ENCODE measurements at regions not wholly inside any gene's neighbourhood (a gene's known extent, or its start where the extent isn't known, plus 50 kb on each side); places are given as distances from the start of the nearest gene placed in this dataset.

DNA sequence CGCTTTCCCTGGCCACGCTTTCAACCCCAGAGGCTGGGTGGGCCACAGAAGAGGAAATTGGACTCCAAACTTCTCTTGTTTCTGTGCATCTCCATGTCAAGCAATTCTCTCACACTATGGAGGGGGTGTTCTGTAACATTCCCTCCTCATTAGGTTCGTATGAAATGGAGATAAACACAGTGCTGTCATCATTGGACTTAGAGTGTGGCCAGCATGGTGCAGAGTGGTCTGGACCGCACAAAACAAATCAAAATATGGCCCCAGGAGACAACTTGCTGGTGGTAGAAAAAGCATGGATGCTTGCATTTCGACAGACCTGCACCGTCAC is 655.2 kb downstream of the BNC2 start:
- no peaks in the 10 kb centered on the region for H3K27me3 Mint-ChIP-seq (ENCODE audit: low read depth)
- H3K4me1 Mint-ChIP-seq (ENCODE audit: low read depth): no peaks in the 10 kb centered on the region
- H3K36me3 Mint-ChIP-seq (ENCODE audit: insufficient read depth in 2 of 2): peaks cover 0 to 2% of the 10 kb centered on the region in 2 donors
- H3K9me3 Mint-ChIP-seq: peaks cover 0 to 5% of the 10 kb centered on the region in 2 donors
- DNase-seq (no peak), ATAC-seq (replicated peaks in 1 of 2) (no peak)
- no peak overlapping the region for H3K4me3 Mint-ChIP-seq
- H3K27ac Mint-ChIP-seq: no peak overlapping the region

DNA sequence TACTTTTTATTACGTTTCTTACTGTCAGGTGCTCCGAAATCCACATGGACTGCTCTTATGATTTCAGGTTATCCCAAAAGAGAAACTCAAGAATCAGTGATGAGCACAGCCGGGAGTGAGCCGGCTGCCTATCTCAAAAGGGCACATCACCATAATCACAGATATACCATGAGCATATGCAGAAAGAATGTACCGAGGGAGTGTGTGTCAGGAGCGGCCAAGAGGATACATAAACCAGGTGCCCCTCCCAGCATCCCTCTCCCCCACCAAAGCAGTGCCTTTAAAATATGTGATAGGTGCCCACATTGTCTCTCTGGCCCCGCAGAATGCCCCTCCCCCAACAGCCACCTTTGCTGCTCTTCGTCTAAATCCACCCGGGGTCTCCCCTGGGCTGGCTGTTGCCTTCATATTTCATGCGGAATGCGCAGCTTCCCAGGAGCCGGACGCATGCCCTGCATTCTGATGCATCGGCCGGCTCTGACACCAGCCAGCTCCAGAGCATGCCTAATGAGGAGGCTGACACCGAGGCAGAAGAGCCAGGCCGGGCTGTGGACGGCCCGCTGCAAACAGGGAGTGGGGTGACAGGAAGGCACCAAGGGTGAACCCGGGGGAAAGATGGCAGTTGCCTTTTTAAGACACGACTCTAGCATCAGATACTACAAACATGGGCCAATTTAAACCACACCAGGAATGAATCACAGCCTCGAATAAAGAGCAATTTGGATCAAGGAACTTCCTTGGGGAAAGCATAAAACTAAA is 652.3 kb downstream of the BNC2 start:
- H3K27ac Mint-ChIP-seq: no peak overlapping the region
- H3K4me3 Mint-ChIP-seq: no peak overlapping the region
- H3K36me3 Mint-ChIP-seq (ENCODE audit: insufficient read depth in 2 of 2): no peaks in the 10 kb centered on the region
- H3K27me3 Mint-ChIP-seq (ENCODE audit: low read depth): no peaks in the 10 kb centered on the region
- no peaks in the 10 kb centered on the region for H3K4me1 Mint-ChIP-seq (ENCODE audit: low read depth)
- no peak for ATAC-seq (replicated peaks in 1 of 2)
- no peak for DNase-seq
- H3K9me3 Mint-ChIP-seq: peaks cover 0 to 1% of the 10 kb centered on the region in 2 donors

DNA sequence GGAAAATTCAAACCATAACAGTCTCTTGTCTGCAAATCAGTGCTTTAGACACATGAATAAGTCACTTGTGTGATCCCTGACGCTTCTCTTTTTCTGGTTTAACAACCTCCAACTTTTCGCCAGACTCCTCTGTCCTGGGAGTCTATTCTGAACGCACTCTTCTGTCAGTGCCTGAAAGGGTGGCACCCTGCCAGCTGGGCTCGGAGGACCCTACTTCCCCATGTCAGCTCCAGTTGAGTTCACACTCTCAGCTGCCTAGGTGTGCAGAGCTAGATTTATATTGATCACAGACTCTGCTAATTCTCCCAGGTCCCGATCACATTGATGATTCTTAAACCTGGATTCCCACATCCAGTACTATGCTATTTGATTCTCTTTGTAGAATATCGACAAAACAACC is 649.1 kb downstream of the BNC2 start:
- DNase-seq (no peak), ATAC-seq (replicated peaks in 1 of 2) (no peak)
- H3K27ac Mint-ChIP-seq: no peak overlapping the region

DNA sequence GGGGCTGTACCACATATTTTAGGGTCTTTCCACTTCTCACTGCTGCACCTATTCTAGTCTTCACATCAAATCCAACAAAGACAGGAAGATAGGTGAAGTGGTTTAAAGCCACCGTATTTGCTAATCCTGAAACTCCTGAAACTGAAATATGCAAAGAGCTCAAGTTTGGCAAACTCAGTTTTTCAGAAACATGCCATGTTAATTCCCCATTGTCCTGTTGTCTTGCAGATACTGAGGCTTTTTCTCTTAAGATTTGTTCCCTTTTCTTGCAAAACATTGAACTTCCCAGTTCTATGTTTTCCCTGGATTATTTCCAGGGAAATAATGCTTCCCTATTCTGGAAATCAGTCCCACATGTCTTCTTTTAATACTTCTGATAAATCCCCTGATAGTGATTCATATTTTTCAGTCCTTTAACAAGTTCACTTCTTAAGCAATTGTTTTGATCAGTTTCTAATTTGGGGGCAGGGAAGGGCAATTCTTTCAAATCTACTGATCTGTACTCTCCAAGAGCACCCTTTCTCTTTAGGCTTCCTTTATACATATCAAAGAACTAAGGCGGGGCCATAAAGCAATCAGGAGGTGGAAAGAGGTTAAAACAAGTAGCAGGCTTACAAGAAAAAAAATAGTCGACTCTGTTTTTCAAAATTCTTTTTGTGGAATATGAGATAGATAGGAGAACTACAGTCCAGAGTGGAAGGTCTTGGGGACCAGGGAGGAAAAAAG is 648.5 kb downstream of the BNC2 start:
- DNase-seq (no peak), ATAC-seq (replicated peaks in 1 of 2) (no peak)
- H3K27me3 Mint-ChIP-seq (ENCODE audit: low read depth): no peaks in the 10 kb centered on the region
- no peaks in the 10 kb centered on the region for H3K4me1 Mint-ChIP-seq (ENCODE audit: low read depth)
- H3K4me3 Mint-ChIP-seq: no peak overlapping the region
- H3K36me3 Mint-ChIP-seq (ENCODE audit: insufficient read depth in 2 of 2): no peaks in the 10 kb centered on the region
- H3K9me3 Mint-ChIP-seq: peaks cover 0 to 2% of the 10 kb centered on the region in 2 donors
- H3K27ac Mint-ChIP-seq: no peak overlapping the region

More for the DNA sequence above, 649.1 kb downstream of the BNC2 start:
- Mint-ChIP-seq H3K27me3 (ENCODE audit: low read depth) (no peaks in the 10 kb centered on the region), H3K9me3 (peaks cover 0 to 2% of the 10 kb centered on the region in 2 donors), H3K4me3 (no peak overlapping the region), H3K36me3 (ENCODE audit: insufficient read depth in 2 of 2) (no peaks in the 10 kb centered on the region), H3K4me1 (ENCODE audit: low read depth) (no peaks in the 10 kb centered on the region)

DNA sequence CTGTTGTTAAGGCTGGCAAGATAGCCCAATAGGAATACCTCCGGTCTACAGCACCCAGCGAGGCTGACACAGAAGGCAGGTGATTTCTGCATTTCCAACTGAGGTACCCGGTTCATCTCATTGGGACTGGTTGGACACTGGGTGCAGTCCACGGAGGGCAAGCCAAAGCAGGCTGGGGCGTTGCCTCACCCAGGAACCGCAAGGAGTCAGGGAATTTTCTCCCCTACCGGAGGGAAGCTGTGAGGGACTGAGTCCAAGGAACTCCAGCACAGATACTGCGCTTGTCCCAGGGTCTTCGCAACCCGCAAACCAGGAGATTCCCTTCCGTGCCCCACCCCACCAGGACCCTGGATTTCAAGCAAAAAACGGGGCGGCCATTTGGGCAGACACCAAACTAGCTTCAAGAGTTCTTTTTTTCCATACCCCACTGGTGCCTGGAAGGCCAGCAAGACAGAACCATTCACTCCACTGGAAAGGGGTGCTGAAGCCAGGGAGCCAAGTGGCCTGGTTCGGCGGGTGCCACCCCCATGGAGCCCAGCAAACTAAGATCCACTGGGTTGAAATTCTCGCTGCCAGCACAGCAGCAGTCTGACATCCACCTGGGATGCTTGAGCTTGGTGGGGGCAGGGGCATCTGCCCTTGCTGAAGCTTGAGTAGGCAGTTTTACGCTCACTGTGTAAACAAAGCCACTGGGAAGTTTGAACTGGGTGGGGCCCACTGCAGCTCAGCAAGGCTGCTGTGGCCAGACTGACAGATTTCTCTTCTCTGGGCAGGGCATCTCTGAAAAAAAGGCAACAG is 647.2 kb downstream of the BNC2 start:
- Mint-ChIP-seq H3K4me3 (no peak overlapping the region), H3K27ac (no peak overlapping the region)

DNA sequence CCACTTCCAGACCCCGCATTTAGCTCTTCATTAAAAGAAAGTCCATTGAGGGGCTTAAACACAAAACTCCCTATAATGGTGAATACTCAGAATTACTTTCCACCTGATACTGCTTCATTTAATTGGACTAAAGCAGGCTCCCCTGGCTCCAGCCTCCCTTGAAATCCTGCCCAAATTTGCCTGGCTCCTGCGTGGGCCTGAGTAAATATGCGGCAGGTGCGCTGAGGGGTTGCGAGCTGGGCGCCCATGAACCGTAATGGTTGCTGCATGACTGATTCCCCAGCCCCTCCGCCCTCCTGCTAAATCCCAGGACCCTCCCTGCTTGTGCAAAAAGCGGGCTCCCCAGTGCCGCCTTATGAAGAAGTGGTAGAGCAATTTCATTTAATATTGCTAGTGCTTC is 639.7 kb downstream of the BNC2 start:
- H3K4me1 Mint-ChIP-seq (ENCODE audit: low read depth): no peaks in the 10 kb centered on the region

More for the DNA sequence above, 647.2 kb downstream of the BNC2 start:
- no peaks in the 10 kb centered on the region for H3K36me3 Mint-ChIP-seq (ENCODE audit: insufficient read depth in 2 of 2)
- H3K4me1 Mint-ChIP-seq (ENCODE audit: low read depth): no peaks in the 10 kb centered on the region
- ATAC-seq (replicated peaks in 1 of 2) (no peak), DNase-seq (no peak)
- H3K27me3 Mint-ChIP-seq (ENCODE audit: low read depth): no peaks in the 10 kb centered on the region
- H3K9me3 Mint-ChIP-seq: peaks cover 0 to 2% of the 10 kb centered on the region in 2 donors

DNA sequence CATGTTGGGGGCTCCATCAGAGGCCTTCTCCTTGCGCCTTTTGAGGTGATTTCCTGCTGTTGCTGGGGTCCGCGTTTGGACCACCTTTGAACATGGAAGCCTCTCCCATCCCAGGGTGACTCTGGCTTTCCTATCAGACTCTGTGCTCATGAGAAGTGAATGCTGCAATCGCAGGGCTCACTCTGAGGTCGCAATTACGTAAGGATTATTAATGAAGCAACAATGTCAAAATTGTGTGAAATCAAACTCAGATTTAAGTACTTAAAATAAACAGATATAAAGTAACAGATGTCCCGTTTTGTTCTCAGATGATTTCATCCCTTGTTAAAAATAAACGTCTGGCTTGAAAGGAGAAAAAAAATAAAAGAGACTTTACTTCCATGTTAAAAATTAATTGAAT is 634.2 kb downstream of the BNC2 start:
- Mint-ChIP-seq H3K4me3 (no peak overlapping the region), H3K27me3 (ENCODE audit: low read depth) (no peaks in the 10 kb centered on the region), H3K9me3 (peaks cover 9 to 13% of the 10 kb centered on the region in 2 donors), H3K27ac (no peak overlapping the region), H3K4me1 (ENCODE audit: low read depth) (no peaks in the 10 kb centered on the region), H3K36me3 (ENCODE audit: insufficient read depth in 2 of 2) (peaks cover 0 to 5% of the 10 kb centered on the region in 2 donors)
- DNase-seq (no peak), ATAC-seq (replicated peaks in 1 of 2) (no peak)

More for the DNA sequence above, 639.7 kb downstream of the BNC2 start:
- DNase-seq (no peak), ATAC-seq (replicated peaks in 1 of 2) (no peak)
- peaks cover 0 to 5% of the 10 kb centered on the region in 2 donors for H3K36me3 Mint-ChIP-seq (ENCODE audit: insufficient read depth in 2 of 2)
- no peak overlapping the region for H3K27ac Mint-ChIP-seq
- no peak overlapping the region for H3K4me3 Mint-ChIP-seq
- H3K27me3 Mint-ChIP-seq (ENCODE audit: low read depth): no peaks in the 10 kb centered on the region
- peaks cover 7 to 10% of the 10 kb centered on the region in 2 donors for H3K9me3 Mint-ChIP-seq

DNA sequence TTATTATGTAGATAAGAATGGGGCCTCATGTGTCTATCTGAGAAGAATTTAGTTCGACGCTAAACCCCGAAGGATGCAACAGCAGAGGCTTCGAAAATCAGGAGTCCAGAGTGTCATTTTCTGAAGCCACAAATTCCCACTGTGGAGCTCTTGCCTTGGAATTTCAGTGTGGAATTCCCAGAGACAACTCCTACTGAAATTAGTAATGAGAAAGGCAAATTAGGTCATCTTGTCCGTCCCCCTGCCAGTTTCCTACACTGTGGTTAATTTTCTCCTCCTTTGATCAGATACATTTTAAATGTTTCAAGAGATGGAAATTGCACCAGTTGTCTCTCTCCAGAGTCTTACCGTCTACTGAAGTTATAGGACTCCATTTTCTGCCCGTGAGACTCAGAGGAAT is 633.6 kb downstream of the BNC2 start:
- Mint-ChIP-seq H3K9me3 (peaks cover 9 to 13% of the 10 kb centered on the region in 2 donors), H3K4me3 (no peak overlapping the region), H3K36me3 (ENCODE audit: insufficient read depth in 2 of 2) (peaks cover 0 to 5% of the 10 kb centered on the region in 2 donors), H3K27me3 (ENCODE audit: low read depth) (no peaks in the 10 kb centered on the region), H3K4me1 (ENCODE audit: low read depth) (no peaks in the 10 kb centered on the region), H3K27ac (no peak overlapping the region)
- DNase-seq (no peak), ATAC-seq (replicated peaks in 1 of 2) (no peak)

DNA sequence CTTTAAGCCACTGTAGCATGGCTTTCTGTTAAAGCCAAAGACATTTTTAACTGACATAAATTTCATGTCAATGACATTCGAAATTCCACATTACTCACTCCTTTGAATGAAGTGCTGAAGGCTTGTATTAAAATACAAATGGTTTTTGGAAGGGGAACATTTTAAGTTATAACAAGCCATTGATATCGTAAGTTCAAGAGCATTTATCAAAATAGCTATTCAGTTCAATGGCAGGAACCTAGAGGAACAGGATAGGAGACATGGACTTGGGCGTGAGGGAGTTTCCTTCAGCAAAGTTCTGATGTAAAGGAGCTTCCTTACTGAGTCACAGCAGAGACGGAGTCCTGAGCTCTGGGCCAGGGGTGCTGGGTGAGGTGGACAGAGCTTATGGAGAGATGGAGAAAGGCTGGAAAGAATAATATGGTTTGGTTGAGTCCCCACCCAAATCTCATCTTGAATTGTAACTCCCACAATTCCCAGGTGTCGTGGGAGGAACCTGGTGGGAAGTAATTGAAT is 631.8 kb downstream of the BNC2 start:
- Mint-ChIP-seq H3K27ac (no peak overlapping the region), H3K9me3 (peaks cover 8 to 11% of the 10 kb centered on the region in 2 donors), H3K27me3 (ENCODE audit: low read depth) (no peaks in the 10 kb centered on the region), H3K4me1 (ENCODE audit: low read depth) (no peaks in the 10 kb centered on the region), H3K36me3 (ENCODE audit: insufficient read depth in 2 of 2) (peaks cover 0 to 5% of the 10 kb centered on the region in 2 donors), H3K4me3 (no peak overlapping the region)
- ATAC-seq (replicated peaks in 1 of 2) (no peak), DNase-seq (no peak)

DNA sequence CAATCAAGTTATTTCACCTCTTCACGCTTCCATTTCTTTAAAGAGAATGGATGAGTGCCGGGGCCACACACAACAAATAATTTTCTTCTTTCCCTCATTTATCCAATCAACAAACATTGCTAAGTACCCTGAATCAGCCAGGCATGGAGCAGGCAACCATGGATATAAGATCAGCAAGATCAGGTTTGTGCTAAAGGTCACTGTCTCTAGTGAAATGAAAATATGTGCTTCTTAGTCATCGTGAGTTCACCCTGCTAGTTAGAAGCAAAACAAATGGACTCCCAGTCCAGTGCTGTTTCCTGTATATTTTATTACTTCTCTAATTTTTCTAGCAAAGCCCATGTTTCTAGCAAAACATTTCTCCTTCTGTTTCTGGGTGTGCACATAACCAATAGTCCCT is 629.2 kb downstream of the BNC2 start:
- Mint-ChIP-seq H3K27ac (no peak overlapping the region), H3K36me3 (ENCODE audit: insufficient read depth in 2 of 2) (no peaks in the 10 kb centered on the region), H3K4me3 (no peak overlapping the region), H3K9me3 (peaks cover 0 to 2% of the 10 kb centered on the region in 2 donors), H3K27me3 (ENCODE audit: low read depth) (no peaks in the 10 kb centered on the region), H3K4me1 (ENCODE audit: low read depth) (no peaks in the 10 kb centered on the region)
- ATAC-seq (replicated peaks in 1 of 2) (no peak), DNase-seq (no peak)

DNA sequence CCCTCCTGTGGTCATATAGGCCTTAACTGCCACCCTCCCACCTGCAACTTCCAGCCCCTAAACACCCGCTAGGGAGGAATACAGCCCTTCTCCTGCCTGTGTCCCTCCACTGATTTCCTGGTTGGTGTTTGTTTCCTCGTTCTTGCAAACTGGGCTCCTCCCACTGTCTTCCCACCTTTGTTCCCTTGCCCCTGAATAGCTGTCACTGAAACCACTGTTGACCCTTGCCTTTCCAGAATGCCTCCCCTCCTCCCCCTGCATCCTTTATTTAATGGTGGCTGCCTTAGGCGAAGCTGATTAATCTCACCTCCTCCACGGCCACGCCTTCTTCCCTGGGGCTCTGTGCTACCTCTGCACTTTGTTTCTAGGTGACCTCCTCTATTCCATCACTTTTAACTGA is 626.7 kb downstream of the BNC2 start:
- DNase-seq (no peak), ATAC-seq (replicated peaks in 1 of 2) (no peak)
- peaks cover 0 to under 1% of the 10 kb centered on the region in 2 donors for H3K9me3 Mint-ChIP-seq
- H3K4me1 Mint-ChIP-seq (ENCODE audit: low read depth): no peaks in the 10 kb centered on the region
- H3K27ac Mint-ChIP-seq: no peak overlapping the region
- H3K4me3 Mint-ChIP-seq: no peak overlapping the region
- H3K27me3 Mint-ChIP-seq (ENCODE audit: low read depth): no peaks in the 10 kb centered on the region
- H3K36me3 Mint-ChIP-seq (ENCODE audit: insufficient read depth in 2 of 2): no peaks in the 10 kb centered on the region

DNA sequence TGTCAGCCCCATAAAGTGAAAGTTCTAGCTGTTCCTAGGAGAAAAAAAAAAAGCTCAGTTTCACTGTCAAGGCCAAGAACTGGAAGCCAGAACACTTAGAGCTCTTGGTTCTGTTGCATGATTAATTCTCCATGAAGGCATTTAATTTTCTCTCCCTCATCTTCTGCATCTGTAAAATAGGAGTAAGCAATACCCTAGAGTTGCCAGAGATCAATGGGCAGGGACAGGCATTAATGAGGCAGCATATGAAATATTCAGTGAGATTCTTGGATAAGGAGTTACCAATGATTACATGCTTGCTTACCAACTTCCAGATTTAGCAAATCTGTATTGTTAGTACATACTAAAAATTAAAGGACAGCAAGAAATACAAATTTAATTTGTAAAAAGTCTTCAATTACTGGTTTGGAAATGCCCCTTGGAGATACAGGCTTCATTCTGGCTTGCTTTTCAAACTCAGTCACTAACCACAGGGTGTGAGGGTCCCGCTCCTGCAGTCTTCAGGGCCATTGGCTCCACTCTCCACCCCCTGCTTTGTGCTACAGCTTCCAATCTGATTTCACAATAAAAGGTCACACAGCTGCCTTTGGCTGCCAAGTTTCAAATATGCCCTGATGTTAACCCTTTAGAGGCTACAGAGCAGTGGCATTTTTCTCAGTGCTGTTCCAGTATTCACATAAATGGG is 624.6 kb downstream of the BNC2 start:
- Mint-ChIP-seq H3K4me1 (ENCODE audit: low read depth) (no peaks in the 10 kb centered on the region), H3K27me3 (ENCODE audit: low read depth) (no peaks in the 10 kb centered on the region), H3K9me3 (peaks cover 0 to 2% of the 10 kb centered on the region in 2 donors), H3K4me3 (no peak overlapping the region), H3K27ac (no peak overlapping the region), H3K36me3 (ENCODE audit: insufficient read depth in 2 of 2) (no peaks in the 10 kb centered on the region)
- no peak for DNase-seq
- ATAC-seq (replicated peaks in 1 of 2): no peak

Data from activated T-cell treated with anti-CD3 and anti-CD28 coated beads, Interleukin-2, amount 50 U/mL, for 72 hours (primary cell).